Activated CD8-positive, alpha-beta memory T cell treated with anti-CD3 and anti-CD28 coated beads for 36 hours (primary cell): ENCODE measurements at regions not wholly inside any gene's neighbourhood (a gene's known extent, or its start where the extent isn't known, plus 50 kb on each side); places are given as distances from the start of the nearest gene placed in this dataset.

Source experiments
- CTCF ChIA-PET: fragments of 350-600 bp; sonication (Branson Sonifier 250); formaldehyde crosslinking; loops from one replicate; lab custom pipeline; 2021; ENCODE audit warnings: antibody characterized with exemption; lab: Charles Lee
- POLR2A ChIA-PET: fragments of 350-600 bp; sonication (Branson Sonifier 250); formaldehyde crosslinking; loops from one replicate; lab custom pipeline; 2021; ENCODE audit warnings: antibody characterized with exemption; lab: Charles Lee

DNA sequence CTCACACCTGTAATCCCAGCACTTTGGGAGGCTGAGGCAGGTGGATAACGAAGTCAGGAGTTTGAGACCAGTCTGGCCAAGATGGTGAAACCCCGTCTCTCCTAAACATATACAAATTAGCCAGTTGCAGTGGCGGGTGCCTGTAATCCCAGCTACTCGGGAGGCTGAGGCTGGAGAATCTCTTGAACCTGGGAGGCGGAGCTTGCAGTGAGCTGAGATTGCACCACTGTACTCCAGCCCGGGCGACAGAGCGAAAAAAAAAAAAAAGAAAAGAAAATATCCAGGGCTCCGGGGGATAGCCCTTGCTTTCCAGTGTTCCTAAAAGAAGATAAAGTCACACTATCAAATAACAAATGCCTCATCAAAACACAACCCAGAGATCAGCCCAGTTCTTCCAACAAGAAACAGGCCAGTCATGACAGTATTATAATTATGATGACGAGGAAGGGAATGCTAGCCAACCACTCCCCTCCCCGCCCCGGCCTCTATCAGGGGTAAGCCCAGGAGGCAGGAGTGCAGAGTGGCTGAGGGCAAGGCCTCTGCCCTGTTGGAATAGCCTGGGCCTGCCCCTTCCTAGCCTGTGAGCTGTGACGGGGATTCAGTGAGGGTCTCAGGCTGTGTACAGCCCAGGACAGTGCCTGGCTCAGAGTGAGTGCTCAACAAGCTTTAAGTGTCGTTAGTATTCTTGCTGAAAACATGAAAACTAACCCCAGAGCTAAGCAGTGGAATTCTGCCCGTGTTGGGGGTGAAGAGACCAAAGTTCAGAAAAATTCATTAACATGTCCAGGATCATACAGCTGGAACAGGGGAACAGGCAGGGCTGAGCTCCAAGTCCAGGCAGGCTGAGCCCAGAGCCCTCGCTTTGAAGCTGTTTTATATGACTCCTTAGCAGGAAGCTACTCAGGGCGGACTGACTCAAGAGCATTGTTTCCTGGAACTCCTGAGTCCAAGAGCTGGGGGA lies 54.3 kb downstream of the FAM241B start:
- POLR2A ChIA-PET, result no interaction called here
- CTCF ChIA-PET, result interaction anchor here (0.6 kb wide), 1 partner anchor 27 kb away, joined by 3 read pairs; no protein-coding TSS in a partner anchor

DNA sequence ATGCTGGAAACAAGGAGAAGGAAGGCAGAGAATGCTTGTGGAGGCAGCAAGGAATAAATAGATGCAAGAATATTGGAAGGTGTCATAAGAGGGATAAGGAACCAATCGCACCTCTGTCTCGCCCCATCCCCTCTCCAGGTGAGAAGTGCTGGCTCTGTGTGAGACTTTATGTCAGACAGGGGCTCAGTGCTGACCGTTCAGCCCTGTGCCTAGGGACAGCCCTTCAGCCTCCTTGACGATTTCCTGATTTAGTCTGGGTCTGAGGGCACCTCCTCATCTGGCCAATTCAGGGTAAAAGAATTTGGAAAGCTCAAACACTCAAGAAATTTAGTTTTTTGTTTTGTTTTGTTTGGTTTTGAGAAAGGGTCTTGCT lies 54.9 kb downstream of the FAM241B start:
- POLR2A ChIA-PET, result no interaction called here
- CTCF ChIA-PET, result interaction anchor here (0.6 kb wide), 1 partner anchor 27 kb away, joined by 3 read pairs; no protein-coding TSS in a partner anchor

DNA sequence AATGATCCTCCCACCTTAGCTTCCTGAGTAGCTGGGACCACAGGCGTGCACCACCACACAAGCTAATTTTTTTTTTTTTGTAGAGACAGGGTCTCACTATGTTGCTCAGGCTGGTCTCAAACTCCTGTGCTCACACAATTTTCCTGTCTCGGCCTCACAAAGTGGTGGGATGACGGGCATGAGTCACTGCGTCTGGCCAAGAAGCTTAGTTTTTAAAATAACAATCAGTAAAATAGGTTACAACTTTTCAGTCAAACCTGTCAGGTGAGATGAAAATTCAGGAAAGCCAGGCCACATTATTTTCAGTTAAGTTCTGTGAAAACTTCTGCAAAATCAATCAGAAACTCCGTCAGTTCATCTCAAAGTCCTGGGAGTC lies 55.4 kb downstream of the FAM241B start:
- POLR2A ChIA-PET, result no interaction called here

DNA sequence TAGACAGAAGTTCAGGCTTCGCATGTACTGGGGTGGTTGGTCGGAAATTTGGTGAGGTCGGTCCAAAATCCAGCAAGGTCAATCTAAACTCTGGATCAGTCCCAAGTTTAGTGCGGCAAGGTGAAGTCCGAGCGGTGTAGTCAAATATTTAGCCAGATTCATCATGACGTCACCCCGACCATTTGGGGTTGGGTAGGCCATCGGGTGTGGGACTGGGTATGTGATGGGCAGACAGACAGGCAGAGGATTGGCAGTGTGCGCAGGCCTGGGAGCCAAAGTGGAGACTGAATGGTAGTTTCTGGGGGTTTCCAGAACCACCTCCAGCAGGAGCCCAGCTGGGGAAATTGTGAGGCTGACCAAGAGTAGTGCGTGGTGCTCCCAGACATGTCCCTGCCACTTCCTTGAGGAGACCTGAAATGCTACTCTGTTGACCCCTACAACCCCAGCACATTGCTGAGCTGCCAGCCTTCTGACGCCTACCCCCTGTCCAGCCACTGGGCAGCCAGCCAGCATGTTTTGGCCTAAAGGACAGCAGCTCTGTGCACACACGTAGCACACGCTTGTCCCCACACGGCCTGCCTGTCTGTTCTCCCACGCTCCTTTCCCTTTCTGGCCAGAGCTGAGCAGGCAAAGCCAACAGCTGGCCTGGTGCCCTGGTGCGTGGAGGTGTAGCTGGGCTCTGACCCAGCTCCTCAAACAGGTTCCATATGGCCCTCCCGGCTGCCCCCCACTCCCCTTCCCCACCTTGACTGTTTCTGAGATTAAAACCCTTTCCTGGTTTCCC lies 55.9 kb downstream of the FAM241B start:
- POLR2A ChIA-PET, result no interaction called here
- CTCF ChIA-PET, result no interaction called here

More for the DNA sequence above, 55.4 kb downstream of the FAM241B start:
- CTCF ChIA-PET, result interaction anchor here (0.6 kb wide), 1 partner anchor 28 kb away, joined by 3 read pairs; no protein-coding TSS in a partner anchor

DNA sequence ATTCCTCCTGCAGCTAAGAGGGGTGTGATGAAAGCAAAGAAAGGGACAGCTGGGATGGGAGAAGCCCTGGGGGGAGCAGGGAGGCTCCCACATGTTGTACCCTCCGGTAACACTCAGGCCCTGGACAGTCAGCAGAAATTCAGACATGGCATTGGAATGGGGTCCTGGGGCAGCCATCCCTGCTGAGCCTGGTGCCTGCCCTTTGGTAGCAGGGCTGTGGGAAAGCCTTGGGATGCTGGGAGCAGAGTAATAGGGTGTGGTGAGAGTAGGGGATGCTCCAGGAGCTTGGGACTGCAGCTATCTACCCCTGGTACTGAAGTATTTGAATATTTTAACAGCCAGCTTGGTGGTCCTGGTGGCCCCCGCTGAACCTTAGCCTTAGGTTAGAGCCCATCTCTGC lies 56.8 kb downstream of the FAM241B start:
- ChIA-PET CTCF (no interaction called here), POLR2A (no interaction called here)

DNA sequence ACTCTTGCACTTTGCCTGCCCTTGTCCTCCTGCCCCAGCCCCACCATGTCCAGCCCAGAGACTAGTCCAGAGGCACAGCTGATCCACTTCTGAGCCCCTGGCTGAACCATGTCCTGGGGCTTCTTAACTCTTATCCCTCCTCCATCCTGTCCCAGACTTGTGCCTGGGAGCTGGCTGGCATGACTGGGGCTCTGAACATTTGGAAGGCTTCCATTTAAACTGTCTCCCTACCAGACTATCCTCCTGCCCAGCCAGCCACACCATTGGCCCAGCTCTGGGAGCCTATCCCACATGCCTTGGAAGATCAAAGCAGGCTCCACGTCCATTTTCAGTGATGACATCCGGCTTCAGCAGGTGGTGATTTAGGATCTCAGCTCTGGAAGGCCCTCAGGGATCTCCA lies 57.4 kb downstream of the FAM241B start:
- POLR2A ChIA-PET, result no interaction called here
- CTCF ChIA-PET, result no interaction called here

DNA sequence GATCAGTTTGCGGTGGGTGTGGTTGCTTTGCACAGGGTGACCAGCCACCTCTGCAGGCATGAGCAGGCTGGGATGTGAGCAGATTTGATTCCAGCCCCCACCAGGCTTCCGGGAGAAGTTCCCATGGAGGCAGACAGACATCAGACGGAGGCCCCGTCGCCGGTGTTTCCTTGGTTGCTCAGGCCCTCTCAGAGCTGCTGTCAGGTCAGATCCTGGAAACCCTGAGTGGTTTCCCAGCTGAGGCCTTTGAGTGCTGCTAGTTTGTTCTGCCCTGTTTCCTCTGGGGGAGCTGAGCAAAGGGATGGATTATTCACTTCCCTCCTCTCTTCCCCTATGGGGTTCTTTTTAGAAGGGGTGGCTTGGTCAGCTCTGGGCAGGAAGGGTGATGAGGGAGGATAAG lies 62.2 kb downstream of the FAM241B start:
- ChIA-PET CTCF (no interaction called here), POLR2A (no interaction called here)

DNA sequence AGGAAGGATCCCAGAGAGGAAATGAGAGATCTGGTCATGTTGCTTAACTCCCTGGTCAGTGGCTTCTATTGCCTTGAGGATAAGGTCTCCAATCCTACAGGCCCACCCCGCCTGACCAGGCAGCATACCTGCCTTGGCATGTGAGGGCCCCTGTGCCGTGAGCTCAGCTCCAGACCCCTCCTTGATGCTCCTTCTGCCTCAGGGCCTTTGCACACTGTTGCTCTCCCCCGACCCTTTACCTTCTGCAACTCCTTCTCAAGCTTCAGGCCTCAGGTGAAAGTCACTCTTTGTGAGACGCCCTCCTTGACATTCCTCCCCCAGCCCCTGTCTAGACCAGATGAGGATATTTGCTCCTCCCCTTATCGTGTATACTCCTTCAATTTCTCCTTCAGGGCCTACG lies 62.8 kb downstream of the FAM241B start:
- POLR2A ChIA-PET, result no interaction called here
- CTCF ChIA-PET, result no interaction called here

DNA sequence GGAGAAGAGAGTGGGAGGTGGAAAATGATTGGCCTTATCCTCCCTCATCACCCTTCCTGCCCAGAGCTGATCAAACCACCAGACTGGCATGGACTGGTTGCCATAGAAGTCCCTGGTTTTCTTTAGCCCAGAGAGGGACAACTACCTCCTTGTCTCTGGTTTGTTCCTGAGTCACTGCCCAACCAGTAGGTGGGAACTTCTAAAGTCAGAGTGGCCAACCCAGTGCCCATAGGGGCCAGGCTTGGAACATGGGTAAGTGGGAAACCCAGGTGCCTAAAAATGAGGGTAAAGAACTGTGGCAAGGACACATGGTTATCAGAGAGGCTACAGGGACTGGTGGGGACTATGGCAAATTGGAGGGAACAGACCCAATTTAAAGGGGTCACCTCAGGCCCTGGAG lies 63.8 kb downstream of the FAM241B start:
- CTCF ChIA-PET, result no interaction called here
- POLR2A ChIA-PET, result no interaction called here

DNA sequence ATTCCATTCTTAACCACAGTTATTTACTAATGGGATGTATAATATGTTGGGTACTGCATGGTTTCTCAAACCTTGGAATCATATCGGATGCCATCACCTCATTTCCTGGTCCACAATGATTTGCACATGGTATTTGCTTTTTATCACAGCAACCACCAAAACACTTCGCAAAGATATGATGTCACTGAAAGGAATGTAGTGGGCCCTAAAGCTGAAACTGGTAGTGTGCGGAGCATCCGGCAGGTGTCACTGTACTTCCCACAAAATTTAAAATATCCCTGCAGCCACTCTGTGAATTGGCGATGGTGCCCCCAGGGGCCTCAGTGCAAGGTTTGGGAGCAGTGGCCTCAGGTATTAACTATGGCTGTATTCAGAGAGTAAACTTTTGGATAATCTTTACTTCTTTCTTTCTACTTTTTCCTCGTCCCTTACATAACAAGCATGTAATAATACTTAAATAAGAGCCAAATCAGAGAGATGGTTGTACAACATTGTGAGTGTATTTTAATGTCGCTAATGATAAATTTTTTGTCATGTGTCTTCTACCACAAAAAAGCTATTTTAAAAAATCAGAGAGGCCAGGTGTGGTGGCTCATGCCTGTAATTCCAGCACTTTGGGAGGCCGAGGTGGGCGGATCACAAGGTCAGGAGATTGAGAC lies 66.2 kb downstream of the FAM241B start:
- ChIA-PET CTCF (no interaction called here), POLR2A (no interaction called here)

DNA sequence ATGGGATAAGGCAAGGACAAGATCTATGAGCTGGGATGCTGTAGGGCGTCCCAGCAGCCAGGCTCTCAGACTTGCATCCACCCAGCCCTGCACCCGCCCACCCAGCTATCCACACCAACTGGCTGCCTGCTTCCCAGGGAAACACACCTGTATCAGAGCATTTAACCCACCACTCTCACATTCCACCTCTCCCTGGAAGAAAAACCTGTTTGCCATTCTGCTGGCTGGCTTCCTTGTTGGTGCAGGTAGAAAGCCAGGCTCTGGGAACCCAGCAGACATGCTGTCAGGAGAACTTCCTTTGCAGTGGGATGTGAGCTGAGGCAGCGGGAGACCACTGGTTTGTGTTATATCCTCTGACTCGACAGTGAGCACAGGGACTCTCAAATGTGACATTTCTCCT lies 67.0 kb downstream of the FAM241B start:
- ChIA-PET POLR2A (no interaction called here), CTCF (interaction anchor here (1.0 to 1.2 kb wide), 2 partner anchors 20 to 217 kb away, joined by 3 read pairs; no protein-coding TSS in a partner anchor)

DNA sequence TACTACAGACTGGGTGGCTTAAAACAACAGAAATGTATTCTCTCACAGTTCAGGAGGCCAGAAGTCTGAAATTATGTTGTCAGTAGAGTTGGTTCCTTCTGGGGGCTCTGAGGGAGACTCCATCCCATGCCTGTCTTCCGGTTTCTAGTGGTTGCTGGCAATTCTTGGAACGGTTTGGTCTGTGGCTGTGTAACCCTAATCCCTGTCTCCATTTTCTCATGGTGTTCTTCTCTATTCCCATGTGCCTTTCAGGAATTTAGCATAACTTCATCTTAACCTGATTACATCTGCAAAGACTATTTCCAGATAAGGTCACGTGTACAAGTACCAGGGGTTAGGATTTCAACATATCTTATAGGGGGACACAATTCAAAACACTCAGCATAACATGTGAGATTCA lies 73.2 kb downstream of the FAM241B start:
- ChIA-PET POLR2A (no interaction called here), CTCF (no interaction called here)

DNA sequence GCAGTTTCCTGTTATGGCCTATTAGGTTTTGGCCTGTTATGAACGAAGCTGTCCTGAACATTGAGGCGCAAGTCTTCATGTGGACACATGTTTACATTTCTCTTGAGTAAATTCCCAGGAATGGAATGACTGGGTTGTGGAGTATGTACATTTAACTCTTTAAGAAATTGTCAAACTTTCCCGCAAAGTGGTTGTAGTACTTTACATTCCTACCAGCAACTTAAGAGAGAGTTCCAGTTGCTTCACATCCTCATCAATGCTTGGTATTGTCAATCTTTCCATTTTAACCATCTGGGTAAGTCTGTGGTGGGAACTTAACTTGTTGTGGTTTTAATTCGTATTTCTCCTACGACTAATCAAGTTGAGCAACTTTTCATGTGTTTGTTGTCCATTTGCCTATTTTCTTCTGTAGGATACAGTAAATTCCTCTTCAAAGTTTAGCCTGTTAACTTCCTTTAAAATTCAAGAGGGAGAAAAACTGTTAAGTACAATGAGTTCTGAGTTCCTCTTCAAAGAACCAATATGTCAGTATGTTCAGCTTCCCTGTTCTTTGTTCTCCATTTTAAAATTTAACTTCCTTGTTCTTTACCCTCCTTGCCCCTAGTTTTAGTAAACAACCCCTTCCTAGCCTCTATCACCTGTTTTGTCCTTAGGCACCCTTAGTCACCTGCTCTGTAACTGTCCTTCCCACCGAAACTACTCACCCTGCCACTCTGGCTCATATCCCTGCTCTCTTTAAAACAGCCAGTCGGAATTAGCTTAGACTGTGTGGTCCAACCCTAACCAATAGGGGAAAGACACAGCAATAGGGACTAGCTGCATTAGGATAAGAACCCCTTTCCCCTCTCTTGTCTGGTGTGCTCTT lies 74.0 kb downstream of the FAM241B start:
- ChIA-PET POLR2A (no interaction called here), CTCF (no interaction called here)

DNA sequence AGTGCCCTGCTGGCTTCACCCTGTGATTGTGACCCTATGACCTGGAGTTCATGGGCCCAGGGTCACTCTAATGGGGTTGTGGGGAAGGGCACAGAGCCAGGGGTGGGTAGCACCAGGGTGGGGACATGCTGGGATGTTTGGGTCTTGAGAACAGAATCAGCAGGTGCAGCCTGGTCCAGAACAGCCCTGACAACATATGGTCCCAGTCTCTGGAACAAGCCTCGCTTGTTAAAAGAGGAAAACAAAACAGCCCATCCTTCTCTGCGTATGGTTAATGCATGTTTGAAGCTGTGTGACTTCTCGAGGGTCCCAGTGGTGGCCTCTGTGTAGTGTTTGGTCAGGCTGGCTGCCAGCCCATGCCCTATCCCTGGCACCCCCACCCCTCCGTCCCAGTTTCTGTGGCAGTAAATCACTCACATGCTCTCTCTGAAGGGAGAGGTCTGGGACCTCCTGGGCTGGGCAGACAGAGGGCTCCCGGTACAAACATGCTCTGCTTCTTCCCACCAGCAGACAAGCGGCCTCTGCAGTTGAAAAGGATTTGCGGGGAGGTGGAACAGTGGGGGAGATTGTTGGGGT lies 79.4 kb downstream of the FAM241B start:
- ChIA-PET CTCF (no interaction called here), POLR2A (no interaction called here)

DNA sequence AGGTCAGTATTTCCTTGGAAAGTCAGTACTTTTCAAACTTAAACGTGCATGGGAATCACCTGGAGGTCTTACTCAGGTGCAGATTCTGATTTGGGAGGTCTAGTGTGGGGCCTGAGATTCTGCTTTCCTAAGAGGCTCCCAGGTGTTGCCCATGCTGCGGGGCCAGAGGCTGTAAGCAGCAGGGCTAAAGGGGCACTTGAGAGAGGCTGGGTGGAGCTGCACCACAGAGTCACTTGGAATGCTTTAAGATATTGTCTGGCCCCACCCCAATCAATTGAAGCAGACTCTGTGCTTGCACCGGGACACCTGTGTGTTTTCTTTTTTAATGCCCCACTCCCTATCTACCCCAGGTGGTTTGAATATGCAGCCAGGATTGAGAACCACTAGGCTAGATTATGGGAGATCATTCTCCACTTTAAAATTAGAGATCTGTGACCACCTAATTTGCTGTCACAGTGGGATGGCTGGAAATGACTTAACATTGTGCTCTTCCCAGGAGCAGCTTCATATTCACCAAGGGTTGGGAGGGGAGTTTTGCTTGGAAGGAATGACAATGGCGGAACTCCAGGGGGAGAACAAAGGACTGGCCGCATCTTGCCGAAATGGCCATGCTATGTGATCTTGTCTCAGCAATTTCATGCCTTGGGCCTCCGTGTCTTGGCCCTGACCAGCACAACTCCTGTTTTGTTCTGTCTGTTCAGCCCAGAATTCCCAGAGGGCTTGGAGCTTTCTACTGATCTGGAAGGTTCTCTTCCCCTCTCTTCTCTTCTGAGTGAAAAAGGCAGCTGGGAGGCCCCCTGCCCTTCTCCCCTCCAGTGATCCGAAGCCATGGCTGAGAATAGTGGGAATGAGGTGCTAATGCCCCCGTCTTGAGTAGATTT lies 80.2 kb downstream of the FAM241B start:
- CTCF ChIA-PET, result no interaction called here
- POLR2A ChIA-PET, result no interaction called here

DNA sequence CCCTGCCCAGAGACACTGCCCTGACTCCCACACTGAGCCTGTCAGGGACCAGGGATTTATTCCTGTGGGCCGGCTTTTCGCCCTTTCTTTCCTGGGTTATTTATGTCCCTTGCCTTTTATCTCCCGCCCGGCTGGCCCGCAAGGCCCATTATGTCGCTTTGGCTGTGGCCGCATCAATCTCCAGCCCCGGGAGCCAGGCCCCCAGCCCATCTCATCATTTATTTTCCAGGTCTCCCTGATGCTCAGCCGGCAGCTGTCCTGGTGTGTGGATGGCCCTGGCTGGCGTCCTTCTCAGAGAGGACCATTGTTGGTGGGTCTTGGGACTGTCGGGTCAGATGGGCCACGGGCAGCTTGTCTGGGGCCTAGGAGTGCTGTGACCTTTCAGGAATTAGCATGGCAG lies 82.3 kb downstream of the FAM241B start:
- CTCF ChIA-PET, result no interaction called here
- POLR2A ChIA-PET, result no interaction called here

DNA sequence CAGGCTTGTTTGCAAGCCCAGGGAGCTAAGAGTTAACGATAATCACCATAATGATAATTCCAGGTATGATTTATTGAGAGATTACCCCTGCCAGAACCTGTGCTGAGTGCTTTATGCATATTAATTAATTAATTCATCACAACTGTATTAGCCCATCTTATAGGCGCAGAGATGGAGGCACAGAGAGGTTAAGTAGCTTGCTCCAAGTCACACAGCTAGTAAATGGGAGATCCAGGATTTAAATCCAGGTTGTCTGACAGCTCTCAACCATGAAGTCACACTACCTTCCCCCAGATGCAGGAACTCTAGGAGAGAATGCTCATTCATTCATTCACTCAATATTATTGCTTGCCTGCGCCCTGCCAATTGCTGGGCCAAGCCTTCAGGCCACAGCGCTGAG lies 84.5 kb downstream of the FAM241B start:
- CTCF ChIA-PET, result interaction anchor here (0.9 to 1.4 kb wide), 2 partner anchors 72 to 207 kb away, joined by 4 to 5 read pairs; no protein-coding TSS in a partner anchor

More for the DNA sequence above, 84.5 kb downstream of the FAM241B start:
- POLR2A ChIA-PET, result no interaction called here
